ENCODE measurements at regions not wholly inside any gene's neighbourhood (a gene's known extent, or its start where the extent isn't known, plus 50 kb on each side); places are given as distances from the start of the nearest gene placed in this dataset.

DNA sequence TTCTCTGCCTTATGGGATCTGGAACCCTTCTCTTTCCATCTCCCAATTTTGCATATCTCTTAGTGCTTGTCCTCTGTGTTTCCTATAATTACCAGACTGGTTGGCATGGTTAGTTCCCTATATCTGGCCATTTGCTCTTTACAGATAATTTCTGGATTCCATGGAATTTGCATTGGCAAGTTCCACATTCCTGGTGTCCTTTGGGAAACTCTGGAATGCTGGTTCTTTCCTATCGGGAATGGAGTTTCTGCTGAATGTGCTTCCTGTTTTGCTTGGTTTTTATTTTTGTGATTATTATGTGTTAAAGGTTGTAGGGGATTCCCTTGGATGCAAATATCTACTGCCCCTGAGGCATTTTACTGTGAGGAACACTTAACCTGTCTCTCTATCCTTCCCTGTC lies 193.0 kb upstream of the BTG1 start:
- TF ChIP-seq POLR2A (IDR thresholded peaks at IDR 0.05): no peak
- TF ChIP-seq, protein P1, sequence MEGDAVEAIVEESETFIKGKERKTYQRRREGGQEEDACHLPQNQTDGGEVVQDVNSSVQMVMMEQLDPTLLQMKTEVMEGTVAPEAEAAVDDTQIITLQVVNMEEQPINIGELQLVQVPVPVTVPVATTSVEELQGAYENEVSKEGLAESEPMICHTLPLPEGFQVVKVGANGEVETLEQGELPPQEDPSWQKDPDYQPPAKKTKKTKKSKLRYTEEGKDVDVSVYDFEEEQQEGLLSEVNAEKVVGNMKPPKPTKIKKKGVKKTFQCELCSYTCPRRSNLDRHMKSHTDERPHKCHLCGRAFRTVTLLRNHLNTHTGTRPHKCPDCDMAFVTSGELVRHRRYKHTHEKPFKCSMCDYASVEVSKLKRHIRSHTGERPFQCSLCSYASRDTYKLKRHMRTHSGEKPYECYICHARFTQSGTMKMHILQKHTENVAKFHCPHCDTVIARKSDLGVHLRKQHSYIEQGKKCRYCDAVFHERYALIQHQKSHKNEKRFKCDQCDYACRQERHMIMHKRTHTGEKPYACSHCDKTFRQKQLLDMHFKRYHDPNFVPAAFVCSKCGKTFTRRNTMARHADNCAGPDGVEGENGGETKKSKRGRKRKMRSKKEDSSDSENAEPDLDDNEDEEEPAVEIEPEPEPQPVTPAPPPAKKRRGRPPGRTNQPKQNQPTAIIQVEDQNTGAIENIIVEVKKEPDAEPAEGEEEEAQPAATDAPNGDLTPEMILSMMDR (IDR thresholded peaks at IDR 0.05): no peak
- Histone ChIP-seq H3K27ac (no peak overlapping the region), H3K27me3 (no peaks in the 10 kb centered on the region), H3K4me3 (replicated peaks in 1 of 3) (no peak overlapping the region), H3K9me3 (no peaks in the 10 kb centered on the region), H3K36me3 (no peaks in the 10 kb centered on the region), H3K4me1 (no peaks in the 10 kb centered on the region)
- intact Hi-C loops (cut with DNase I): no loop called here
- WGBS, 2 donors: 57 to 74% methylated on average over 1 of the region's 1 CpG
- DNase-seq: no peak

DNA sequence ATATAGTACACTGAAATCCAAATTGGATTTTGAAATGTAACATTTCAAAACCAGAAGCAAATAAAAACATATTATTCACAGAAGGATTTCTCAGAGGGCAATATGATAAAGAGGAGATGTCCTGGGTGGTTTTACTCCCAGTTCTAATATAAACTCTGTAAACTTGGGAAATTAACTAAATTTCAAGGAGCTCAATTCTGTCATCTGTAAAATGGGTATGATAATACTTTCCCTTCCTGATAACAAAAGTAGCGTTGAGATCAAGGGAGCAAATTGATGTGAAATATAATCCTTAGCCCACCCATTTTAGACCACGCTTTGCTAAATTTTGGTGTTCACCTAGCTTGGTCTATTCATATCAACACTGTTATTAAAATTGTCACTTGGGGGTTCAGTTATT lies 192.5 kb upstream of the BTG1 start:
- 94 to 98% methylated on average over 2 of the region's 2 CpGs for WGBS, 2 donors
- no peak overlapping the region for H3K27ac ChIP-seq
- H3K4me1 ChIP-seq: no peaks in the 10 kb centered on the region
- no peak overlapping the region for H3K4me3 ChIP-seq (replicated peaks in 1 of 3)
- no peaks in the 10 kb centered on the region for H3K9me3 ChIP-seq
- no peak for DNase-seq
- H3K27me3 ChIP-seq: no peaks in the 10 kb centered on the region
- H3K36me3 ChIP-seq: no peaks in the 10 kb centered on the region
- TF ChIP-seq, protein P1 (IDR thresholded peaks at IDR 0.05): no peak
- no peak for TF ChIP-seq POLR2A (IDR thresholded peaks at IDR 0.05)
- intact Hi-C loops (cut with DNase I): no loop called here

GRCh38 chr12:92337128-92337527 lies 191.5 kb upstream of the BTG1 start:
- DNase-seq: no peak
- no peak for TF ChIP-seq POLR2A (IDR thresholded peaks at IDR 0.05)
- TF ChIP-seq, protein P1 (IDR thresholded peaks at IDR 0.05): no peak
- H3K27ac ChIP-seq: no peak overlapping the region
- 77 to 91% methylated on average over 4 of the region's 4 CpGs for WGBS, 2 donors
- H3K9me3 ChIP-seq: no peaks in the 10 kb centered on the region
- no peak overlapping the region for H3K4me3 ChIP-seq (replicated peaks in 1 of 3)
- no peaks in the 10 kb centered on the region for H3K27me3 ChIP-seq
- H3K4me1 ChIP-seq: no peaks in the 10 kb centered on the region
- H3K36me3 ChIP-seq: no peaks in the 10 kb centered on the region
- intact Hi-C loops (cut with DNase I): no loop called here

- WGBS, 2 donors: 79 to 80% methylated on average over 2 of the region's 2 CpGs
- no peaks in the 10 kb centered on the region for H3K4me1 ChIP-seq
- H3K27ac ChIP-seq: no peak overlapping the region
- no peak for DNase-seq
- H3K36me3 ChIP-seq: no peaks in the 10 kb centered on the region
- no peak overlapping the region for H3K4me3 ChIP-seq (replicated peaks in 1 of 3)
- H3K27me3 ChIP-seq: no peaks in the 10 kb centered on the region
- intact Hi-C loops (cut with DNase I): no loop called here
- H3K9me3 ChIP-seq: no peaks in the 10 kb centered on the region
- TF ChIP-seq, protein P1 (IDR thresholded peaks at IDR 0.05): no peak
- TF ChIP-seq POLR2A (IDR thresholded peaks at IDR 0.05): no peak
These were observed 191.0 kb upstream of the BTG1 start for GRCh38 chr12:92336641-92337040.

DNA sequence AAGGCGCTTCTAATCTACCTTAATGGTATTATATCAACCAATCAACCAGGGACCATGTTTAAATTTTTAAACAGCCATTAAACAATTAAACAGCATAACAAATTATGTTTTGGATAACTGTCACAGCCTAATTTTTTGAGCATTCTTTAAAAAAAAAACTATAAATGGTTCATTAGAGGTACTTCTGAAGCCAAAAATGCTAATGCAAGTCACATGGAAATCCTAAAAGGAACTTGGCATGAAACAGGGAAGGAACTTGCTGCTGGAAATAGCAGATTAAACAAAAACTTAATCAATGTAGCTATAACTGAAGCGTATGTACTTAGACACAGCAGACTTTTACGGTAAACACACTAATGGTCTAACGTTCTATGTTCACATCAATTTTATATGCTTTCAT lies 190.2 kb upstream of the BTG1 start:
- intact Hi-C loops (cut with DNase I): no loop called here
- Histone ChIP-seq H3K9me3 (no peaks in the 10 kb centered on the region), H3K27ac (no peak overlapping the region), H3K4me3 (replicated peaks in 1 of 3) (no peak overlapping the region), H3K36me3 (no peaks in the 10 kb centered on the region), H3K27me3 (no peaks in the 10 kb centered on the region), H3K4me1 (no peaks in the 10 kb centered on the region)
- no peak for DNase-seq
- TF ChIP-seq, protein P1 (IDR thresholded peaks at IDR 0.05): no peak
- no peak for TF ChIP-seq POLR2A (IDR thresholded peaks at IDR 0.05)
- 80 to 81% methylated on average over 4 of the region's 4 CpGs for WGBS, 2 donors

Data from thyroid gland (tissue), 4 donors.